ENCODE measurements at regions not wholly inside any gene's neighbourhood (a gene's known extent, or its start where the extent isn't known, plus 50 kb on each side); places are given as distances from the start of the nearest gene placed in this dataset.

- no peaks in the 10 kb centered on the region for H4K20me1 ChIP-seq (ENCODE audit: insufficient read depth)
- no peak for TF ChIP-seq CTCF (conservative IDR thresholded peaks at IDR 0.05)
- no peaks in the 10 kb centered on the region for H3K4me1 ChIP-seq (replicated peaks; ENCODE audit: insufficient read depth)
- DNase-seq = no peak
- intact Hi-C loops (cut with micrococcal nuclease; ENCODE audit: unreplicated experiment) = no loop called here
- H3K27ac ChIP-seq = no peak overlapping the region
- H3K27me3 ChIP-seq (ENCODE audit: insufficient read depth, low read depth) = no peaks in the 10 kb centered on the region
- H3K36me3 ChIP-seq (ENCODE audit: low read depth) = no peaks in the 10 kb centered on the region
- no peaks in the 10 kb centered on the region for H3K9me2 ChIP-seq (ENCODE audit: insufficient read depth)
- H3K4me2 ChIP-seq = no peak overlapping the region
- no TSS peak for BruUV-seq (replicated peaks)
- H3F3A ChIP-seq (ENCODE audit: insufficient read depth, low read depth) = no peaks in the 10 kb centered on the region
- no peaks in the 10 kb centered on the region for H3K79me2 ChIP-seq (ENCODE audit: low read depth)
- ChIA-PET POLR2A (ENCODE audit: unreplicated experiment) (no interaction called here), CTCF (no interaction called here)
- H3K9me3 ChIP-seq (ENCODE audit: insufficient read depth, low read depth) = no peaks in the 10 kb centered on the region
- H2AFZ ChIP-seq = no peak overlapping the region
- no peak overlapping the region for H3K4me3 ChIP-seq
These were observed 190.7 kb upstream of the PDE4D start for GRCh38 chr5:60084226-60084625.

- Histone ChIP-seq H3K27me3 (ENCODE audit: insufficient read depth, low read depth) (no peaks in the 10 kb centered on the region), H3K4me3 (no peak overlapping the region), H2AFZ (no peak overlapping the region), H3F3A (ENCODE audit: insufficient read depth, low read depth) (no peaks in the 10 kb centered on the region), H3K9me2 (ENCODE audit: insufficient read depth) (no peaks in the 10 kb centered on the region), H3K4me1 (replicated peaks; ENCODE audit: insufficient read depth) (no peaks in the 10 kb centered on the region), H3K27ac (no peak overlapping the region), H3K4me2 (no peak overlapping the region), H4K20me1 (ENCODE audit: insufficient read depth) (no peaks in the 10 kb centered on the region), H3K79me2 (ENCODE audit: low read depth) (no peaks in the 10 kb centered on the region), H3K9me3 (ENCODE audit: insufficient read depth, low read depth) (no peaks in the 10 kb centered on the region), H3K36me3 (ENCODE audit: low read depth) (no peaks in the 10 kb centered on the region)
- BruUV-seq (replicated peaks) = no TSS peak
- POLR2A ChIA-PET (ENCODE audit: unreplicated experiment) = no interaction called here
- CTCF ChIA-PET = no interaction called here
- TF ChIP-seq CTCF (conservative IDR thresholded peaks at IDR 0.05) (no peak), EZH2 (IDR thresholded peaks at IDR 0.05; ENCODE audit: low read depth) (no peak)
- no peak for DNase-seq
- intact Hi-C loops (cut with micrococcal nuclease; ENCODE audit: unreplicated experiment) = no loop called here
These were observed 183.8 kb upstream of the PDE4D start for GRCh38 chr5:60077292-60077691.

- no peak for DNase-seq
- ChIA-PET POLR2A (ENCODE audit: unreplicated experiment) (no interaction called here), CTCF (no interaction called here)
- no TSS peak for BruUV-seq (replicated peaks)
- no peaks in the 10 kb centered on the region for H3K27me3 ChIP-seq (ENCODE audit: insufficient read depth, low read depth)
- no peak overlapping the region for H3K27ac ChIP-seq
- intact Hi-C loops (cut with micrococcal nuclease; ENCODE audit: unreplicated experiment) = no loop called here
- H3K4me1 ChIP-seq (replicated peaks; ENCODE audit: insufficient read depth) = no peaks in the 10 kb centered on the region
- H3K79me2 ChIP-seq (ENCODE audit: low read depth) = no peaks in the 10 kb centered on the region
- H3K4me3 ChIP-seq = no peak overlapping the region
- H3F3A ChIP-seq (ENCODE audit: insufficient read depth, low read depth) = no peaks in the 10 kb centered on the region
- H3K9me2 ChIP-seq (ENCODE audit: insufficient read depth) = no peaks in the 10 kb centered on the region
- TF ChIP-seq EZH2 (IDR thresholded peaks at IDR 0.05; ENCODE audit: low read depth) (no peak), CTCF (conservative IDR thresholded peaks at IDR 0.05) (no peak)
- no peaks in the 10 kb centered on the region for H4K20me1 ChIP-seq (ENCODE audit: insufficient read depth)
- no peak overlapping the region for H2AFZ ChIP-seq
- H3K36me3 ChIP-seq (ENCODE audit: low read depth) = no peaks in the 10 kb centered on the region
- no peak overlapping the region for H3K4me2 ChIP-seq
- no peaks in the 10 kb centered on the region for H3K9me3 ChIP-seq (ENCODE audit: insufficient read depth, low read depth)
These were observed 183.2 kb upstream of the PDE4D start for GRCh38 chr5:60076746-60077145.
